Suprapubic skin (tissue), 4 donors: ENCODE measurements at regions not wholly inside any gene's neighbourhood (a gene's known extent, or its start where the extent isn't known, plus 50 kb on each side); places are given as distances from the start of the nearest gene placed in this dataset.

ENCODE experiments used
- DNase-seq, 2 donors: peaks; one replicate each; pipeline ENCODE4 v3.0.0-alpha.2; 2019; ENCODE audit warnings: low spot score in 2 of 2
- H3K27ac ChIP-seq: fragments of 200-600 bp; sonication (generic); one replicate; pipeline ENCODE4 v1.5.1; 2019
- H3K27me3 ChIP-seq: fragments of 200-600 bp; sonication (generic); one replicate; pipeline ENCODE4 v1.5.1; 2019
- H3K36me3 ChIP-seq: fragments of 200-600 bp; sonication (generic); one replicate; pipeline ENCODE4 v1.5.1; 2019
- H3K4me1 ChIP-seq: fragments of 200-600 bp; sonication (generic); one replicate; pipeline ENCODE4 v1.5.1; 2019
- H3K4me3 ChIP-seq: fragments of 200-600 bp; sonication (generic); one replicate; pipeline ENCODE4 v1.5.1; 2019; ENCODE audit warnings: mild to moderate bottlenecking
- H3K9me3 ChIP-seq: fragments of 200-600 bp; sonication (generic); one replicate; pipeline ENCODE4 v1.5.1; 2019
- CTCF ChIP-seq, 2 donors: fragments of 200-600 bp in 1 of 2; fragments of 450-650 bp in 1 of 2; sonication (generic) in 1 of 2; IDR thresholded peaks; one replicate each; pipeline ENCODE4 v1.5.1; 2016 to 2019; ENCODE audit warnings: antibody characterized with exemption in 2 of 2, mild to moderate bottlenecking in 1 of 2, moderate library complexity in 1 of 2
- EP300 ChIP-seq: sonication (generic); formaldehyde crosslinking; IDR thresholded peaks from one replicate; pipeline ENCODE4 v1.6.1; 2017; ENCODE audit warnings: antibody characterized with exemption
- POLR2A ChIP-seq, 2 donors: fragments of 450-650 bp; IDR thresholded peaks; one replicate each; pipeline ENCODE4 v1.6.1; 2017; ENCODE audit warnings: antibody characterized with exemption in 2 of 2, mild to moderate bottlenecking in 2 of 2, moderate library complexity in 2 of 2
- POLR2AphosphoS5 ChIP-seq, 3 donors: sonication (generic); formaldehyde crosslinking; IDR thresholded peaks; one replicate each; pipeline ENCODE4 v1.6.1; 2017; ENCODE audit warnings: antibody characterized with exemption in 3 of 3
- WGBS: methylation state at CpG from one replicate; pipeline ENCODE4 v1.1.5; 2018; 5-methylcytosine and 5-hydroxymethylcytosine counted together

GRCh38 chr4:32462944-32463343 is 1742.8 kb downstream of the PCDH7 start:
- Histone ChIP-seq H3K27me3 (no peaks in the 10 kb centered on the region), H3K9me3 (no peaks in the 10 kb centered on the region), H3K4me3 (no peak overlapping the region), H3K27ac (no peak overlapping the region), H3K36me3 (no peaks in the 10 kb centered on the region), H3K4me1 (no peaks in the 10 kb centered on the region)
- 83% methylated on average over 1 of the region's 1 CpG for WGBS
- DNase-seq, result no peak
- TF ChIP-seq POLR2A (IDR thresholded peaks at IDR 0.05) (no peak), EP300 (no peak), POLR2AphosphoS5 (IDR thresholded peaks at IDR 0.05) (no peak), CTCF (IDR thresholded peaks at IDR 0.05) (no peak)

GRCh38 chr4:32470087-32470585 is 1750.0 kb downstream of the PCDH7 start:
- WGBS, result 53% methylated on average over 1 of the region's 1 CpG
- TF ChIP-seq POLR2AphosphoS5 (IDR thresholded peaks at IDR 0.05), result no peak
- no peak for TF ChIP-seq EP300
- no peak for TF ChIP-seq POLR2A (IDR thresholded peaks at IDR 0.05)
- TF ChIP-seq CTCF (IDR thresholded peaks at IDR 0.05), result no peak
- H3K9me3 ChIP-seq, result no peaks in the 10 kb centered on the region

GRCh38 chr4:32472918-32473317 is 1752.7 kb downstream of the PCDH7 start:
- H3K36me3 ChIP-seq, result no peaks in the 10 kb centered on the region
- no peaks in the 10 kb centered on the region for H3K4me1 ChIP-seq
- no peaks in the 10 kb centered on the region for H3K9me3 ChIP-seq
- no peak for DNase-seq
- H3K27me3 ChIP-seq, result no peaks in the 10 kb centered on the region
- H3K4me3 ChIP-seq, result no peak overlapping the region
- TF ChIP-seq CTCF (IDR thresholded peaks at IDR 0.05), result no peak
- TF ChIP-seq POLR2A (IDR thresholded peaks at IDR 0.05), result no peak
- no peak for TF ChIP-seq POLR2AphosphoS5 (IDR thresholded peaks at IDR 0.05)
- no peak for TF ChIP-seq EP300
- H3K27ac ChIP-seq, result no peak overlapping the region
- WGBS, result 53% methylated on average over 2 of the region's 2 CpGs

More at GRCh38 chr4:32470087-32470585, 1750.0 kb downstream of the PCDH7 start:
- Histone ChIP-seq H3K27me3 (no peaks in the 10 kb centered on the region), H3K27ac (no peak overlapping the region), H3K36me3 (no peaks in the 10 kb centered on the region), H3K4me1 (no peaks in the 10 kb centered on the region), H3K4me3 (no peak overlapping the region)
- no peak for DNase-seq

- no peaks in the 10 kb centered on the region for H3K36me3 ChIP-seq
- H3K27ac ChIP-seq, result no peak overlapping the region
- WGBS, result 87% methylated on average over 7 of the region's 7 CpGs
- TF ChIP-seq POLR2AphosphoS5 (IDR thresholded peaks at IDR 0.05) (no peak), POLR2A (IDR thresholded peaks at IDR 0.05) (no peak), EP300 (no peak), CTCF (IDR thresholded peaks at IDR 0.05) (no peak)
- no peak for DNase-seq
- no peaks in the 10 kb centered on the region for H3K4me1 ChIP-seq
- no peaks in the 10 kb centered on the region for H3K27me3 ChIP-seq
- H3K9me3 ChIP-seq, result no peaks in the 10 kb centered on the region
- H3K4me3 ChIP-seq, result no peak overlapping the region
These were observed 1755.5 kb downstream of the PCDH7 start for GRCh38 chr4:32475710-32476109.

GRCh38 chr4:32477518-32477917 is 1757.3 kb downstream of the PCDH7 start:
- WGBS, result 33% methylated on average over 2 of the region's 2 CpGs
- Histone ChIP-seq H3K36me3 (no peaks in the 10 kb centered on the region), H3K4me1 (no peaks in the 10 kb centered on the region), H3K27ac (no peak overlapping the region), H3K9me3 (no peaks in the 10 kb centered on the region), H3K4me3 (no peak overlapping the region), H3K27me3 (no peaks in the 10 kb centered on the region)
- TF ChIP-seq CTCF (IDR thresholded peaks at IDR 0.05), result no peak
- TF ChIP-seq POLR2A (IDR thresholded peaks at IDR 0.05), result no peak
- no peak for TF ChIP-seq POLR2AphosphoS5 (IDR thresholded peaks at IDR 0.05)
- TF ChIP-seq EP300, result no peak
- DNase-seq, result no peak
